Aorta (tissue), 5 donors: ENCODE measurements at regions not wholly inside any gene's neighbourhood (a gene's known extent, or its start where the extent isn't known, plus 50 kb on each side); places are given as distances from the start of the nearest gene placed in this dataset.

ENCODE experiments used
- ATAC-seq: fragments of 200-7000 bp; cut with Tn5 transposase; one replicate; pipeline ENCODE4 v1.9.1; 2022; ENCODE audit warnings: moderate library complexity; ENCODE audit not compliant: low FRiP score
- DNase-seq, 2 donors: peaks; one replicate each; pipeline ENCODE4 v3.0.0-alpha.2; 2020
- H3K27ac ChIP-seq, 2 donors: one replicate each; pipeline ENCODE4 v1.5.1; 2013; ENCODE audit warnings: low read length in 2 of 2, mild to moderate bottlenecking in 2 of 2, moderate library complexity in 2 of 2, control low read depth in 1 of 2, inconsistent platforms in 1 of 2, low read depth in 1 of 2
- H3K27me3 ChIP-seq, 2 donors: one replicate each; pipeline ENCODE4 v1.6.1; 2013; ENCODE audit warnings: control low read depth in 1 of 2, low read length in 1 of 2, mild to moderate bottlenecking in 1 of 2, moderate library complexity in 1 of 2; ENCODE audit not compliant: insufficient read depth in 2 of 2, control insufficient read depth in 1 of 2
- H3K36me3 ChIP-seq, 2 donors: one replicate each; pipeline ENCODE4 v1.6.1; 2013; ENCODE audit warnings: control low read depth in 1 of 2, low read length in 1 of 2, mild to moderate bottlenecking in 1 of 2; ENCODE audit not compliant: insufficient read depth in 2 of 2, control insufficient read depth in 1 of 2
- H3K4me1 ChIP-seq, 2 donors: one replicate each; pipeline ENCODE4 v1.6.1; 2013; ENCODE audit warnings: low read length in 2 of 2, control low read depth in 1 of 2, mild to moderate bottlenecking in 1 of 2, moderate library complexity in 1 of 2; ENCODE audit not compliant: insufficient read depth in 2 of 2, control insufficient read depth in 1 of 2
- H3K4me3 ChIP-seq, 2 donors: one replicate each; pipeline ENCODE4 v1.5.1; 2013; ENCODE audit warnings: low read length in 2 of 2, control low read depth in 1 of 2, mild to moderate bottlenecking in 1 of 2
- H3K9me3 ChIP-seq: one replicate; pipeline ENCODE4 v1.6.1; 2013; ENCODE audit warnings: mild to moderate bottlenecking, low read length; ENCODE audit not compliant: control insufficient read depth
- WGBS, 2 donors: extraction: QIAGEN DNeasy Blood & Tissue Kit; methylation state at CpG; one replicate each; pipeline ENCODE4 v1.1.7; 2013; 5-methylcytosine and 5-hydroxymethylcytosine counted together
- intact Hi-C, 2 donors: fragments of 100-400 bp; cut with DNase I; formaldehyde crosslinking; loops; one replicate each; pipeline versions ENCODE4 v1.14.2 to v1.15.0; 2022
- donor health status: healthy with polysubstance abuse.
- donor health status: Bipolar disorder and iron deficiency.
- donor health status: DM: no; HTN: no; CAD: no.
- donor health status: DM: no; HTN: no; CAD: no.
- donor health status: DM: yes; HTN: yes; CAD: no.

GRCh38 chr16:13397126-13397525, 495.7 kb downstream of the SHISA9 start:
- Histone ChIP-seq H3K36me3 (no peaks in the 10 kb centered on the region), H3K9me3 (no peaks in the 10 kb centered on the region), H3K27ac (no peak overlapping the region), H3K4me1 (no peaks in the 10 kb centered on the region), H3K27me3 (no peaks in the 10 kb centered on the region), H3K4me3 (no peak overlapping the region)
- DNase-seq (no peak), ATAC-seq (no peak)
- 83 to 85% methylated on average over 7 of the region's 7 CpGs for WGBS, 2 donors
- intact Hi-C loops = no loop called here

- 76 to 84% methylated on average over 4 of the region's 4 CpGs for WGBS, 2 donors
- Histone ChIP-seq H3K27me3 (no peaks in the 10 kb centered on the region), H3K36me3 (no peaks in the 10 kb centered on the region), H3K9me3 (peaks cover 2% of the 10 kb centered on the region), H3K27ac (no peak overlapping the region), H3K4me1 (no peaks in the 10 kb centered on the region), H3K4me3 (no peak overlapping the region)
- ATAC-seq (no peak), DNase-seq (no peak)
- intact Hi-C loops = no loop called here
Measured at GRCh38 chr16:13401641-13402040, 500.2 kb downstream of the SHISA9 start.

GRCh38 chr16:13402601-13403000, 501.2 kb downstream of the SHISA9 start:
- Histone ChIP-seq H3K27ac (no peak overlapping the region), H3K4me3 (no peak overlapping the region), H3K36me3 (no peaks in the 10 kb centered on the region), H3K4me1 (no peaks in the 10 kb centered on the region), H3K27me3 (no peaks in the 10 kb centered on the region), H3K9me3 (peaks cover 2% of the 10 kb centered on the region)
- DNase-seq = no peak
- intact Hi-C loops = no loop called here
- WGBS, 2 donors = 39 to 40% methylated on average over 12 of the region's 12 CpGs
- ATAC-seq = no peak

- no peak overlapping the region for H3K4me3 ChIP-seq
- no peaks in the 10 kb centered on the region for H3K36me3 ChIP-seq
- ATAC-seq (no peak), DNase-seq (no peak)
- H3K27ac ChIP-seq = no peak overlapping the region
- H3K27me3 ChIP-seq = no peaks in the 10 kb centered on the region
- H3K4me1 ChIP-seq = no peaks in the 10 kb centered on the region
- peaks cover 2% of the 10 kb centered on the region for H3K9me3 ChIP-seq
- intact Hi-C loops = no loop called here
Measured at GRCh38 chr16:13403326-13403725, 501.9 kb downstream of the SHISA9 start.

- H3K4me3 ChIP-seq = no peak overlapping the region
- H3K9me3 ChIP-seq = peaks cover 1% of the 10 kb centered on the region
- intact Hi-C loops = no loop called here
- no peaks in the 10 kb centered on the region for H3K36me3 ChIP-seq
- no peak for DNase-seq
- no peak for ATAC-seq
- H3K27ac ChIP-seq = no peak overlapping the region
- no peaks in the 10 kb centered on the region for H3K4me1 ChIP-seq
- H3K27me3 ChIP-seq = no peaks in the 10 kb centered on the region
Measured at GRCh38 chr16:13414154-13414553, 505.8 kb upstream of the ERCC4 start.

- Histone ChIP-seq H3K4me1 (no peaks in the 10 kb centered on the region), H3K27ac (no peak overlapping the region), H3K4me3 (no peak overlapping the region), H3K9me3 (peaks cover 4% of the 10 kb centered on the region), H3K36me3 (no peaks in the 10 kb centered on the region), H3K27me3 (no peaks in the 10 kb centered on the region)
- intact Hi-C loops = no loop called here
- DNase-seq (no peak), ATAC-seq (no peak)
- WGBS, 2 donors = 89 to 92% methylated on average over 2 of the region's 2 CpGs
Measured at GRCh38 chr16:13419589-13419988, 500.4 kb upstream of the ERCC4 start.

- 30 to 31% methylated on average over 3 of the region's 3 CpGs for WGBS, 2 donors
- intact Hi-C loops = no loop called here
- no peaks in the 10 kb centered on the region for H3K36me3 ChIP-seq
- DNase-seq (no peak), ATAC-seq (no peak)
- H3K9me3 ChIP-seq = peaks cover 4% of the 10 kb centered on the region
- no peak overlapping the region for H3K4me3 ChIP-seq
- H3K27me3 ChIP-seq = no peaks in the 10 kb centered on the region
- no peaks in the 10 kb centered on the region for H3K4me1 ChIP-seq
- H3K27ac ChIP-seq = no peak overlapping the region
Measured at GRCh38 chr16:13421726-13422125, 498.2 kb upstream of the ERCC4 start.

GRCh38 chr16:13425836-13426235, 494.1 kb upstream of the ERCC4 start:
- H3K9me3 ChIP-seq = peaks cover 4% of the 10 kb centered on the region
- intact Hi-C loops = no loop called here
- no peak for ATAC-seq
- no peak overlapping the region for H3K4me3 ChIP-seq
- DNase-seq = no peak
- 70 to 74% methylated on average over 5 of the region's 5 CpGs for WGBS, 2 donors
- H3K27me3 ChIP-seq = no peaks in the 10 kb centered on the region
- peaks cover 0 to 3% of the 10 kb centered on the region in 2 donors for H3K4me1 ChIP-seq
- H3K27ac ChIP-seq = no peak overlapping the region
- H3K36me3 ChIP-seq = no peaks in the 10 kb centered on the region

- H3K9me3 ChIP-seq = peaks cover 4% of the 10 kb centered on the region
- intact Hi-C loops = no loop called here
- 67 to 69% methylated on average over 6 of the region's 6 CpGs for WGBS, 2 donors
- H3K27ac ChIP-seq = no peak overlapping the region
- H3K4me1 ChIP-seq = peaks cover 0 to 3% of the 10 kb centered on the region in 2 donors
- no peaks in the 10 kb centered on the region for H3K36me3 ChIP-seq
- no peak overlapping the region for H3K4me3 ChIP-seq
- ATAC-seq = no peak
- no peaks in the 10 kb centered on the region for H3K27me3 ChIP-seq
- no peak for DNase-seq
Measured at GRCh38 chr16:13426269-13426668, 493.7 kb upstream of the ERCC4 start.
